ENCODE measurements at regions not wholly inside any gene's neighbourhood (a gene's known extent, or its start where the extent isn't known, plus 50 kb on each side); places are given as distances from the start of the nearest gene placed in this dataset.

DNA sequence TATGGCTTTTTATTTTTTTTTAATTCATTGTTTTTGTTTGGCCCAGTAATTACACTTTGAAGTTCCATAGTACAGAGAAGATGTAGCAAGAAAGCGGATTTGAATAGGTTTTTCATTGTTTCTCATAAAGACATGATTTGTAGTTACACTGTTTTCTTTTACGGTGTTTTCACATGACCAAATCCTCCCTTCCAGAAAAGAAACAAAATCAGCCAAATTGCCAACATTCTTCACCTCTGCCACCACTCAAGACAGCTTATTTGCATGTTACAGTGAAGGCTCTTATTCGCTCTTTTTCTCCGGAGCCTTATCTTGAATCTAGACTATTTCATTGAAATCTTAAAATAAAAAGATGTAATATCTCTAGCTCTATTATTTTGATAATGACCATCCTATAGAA, 50.9 kb upstream of the KCNH5 start:
- Histone ChIP-seq H3K36me3 (ENCODE audit: control insufficient read depth, insufficient read depth, low read length) (no peaks in the 10 kb centered on the region), H3K4me2 (ENCODE audit: low read length) (peak overlapping the region; percentile 25), H3K27ac (no peak overlapping the region), H3K79me2 (no peaks in the 10 kb centered on the region), H2AFZ (no peak overlapping the region), H3K4me1 (no peaks in the 10 kb centered on the region), H3K27me3 (ENCODE audit: control insufficient read depth, insufficient read depth, low read length) (no peaks in the 10 kb centered on the region), H3K9ac (no peak overlapping the region), H3K4me3 (ENCODE audit: low read depth, low read length) (no peak overlapping the region), H3K9me3 (ENCODE audit: control insufficient read depth, low read length) (no peaks in the 10 kb centered on the region)
- TF ChIP-seq, protein P1, sequence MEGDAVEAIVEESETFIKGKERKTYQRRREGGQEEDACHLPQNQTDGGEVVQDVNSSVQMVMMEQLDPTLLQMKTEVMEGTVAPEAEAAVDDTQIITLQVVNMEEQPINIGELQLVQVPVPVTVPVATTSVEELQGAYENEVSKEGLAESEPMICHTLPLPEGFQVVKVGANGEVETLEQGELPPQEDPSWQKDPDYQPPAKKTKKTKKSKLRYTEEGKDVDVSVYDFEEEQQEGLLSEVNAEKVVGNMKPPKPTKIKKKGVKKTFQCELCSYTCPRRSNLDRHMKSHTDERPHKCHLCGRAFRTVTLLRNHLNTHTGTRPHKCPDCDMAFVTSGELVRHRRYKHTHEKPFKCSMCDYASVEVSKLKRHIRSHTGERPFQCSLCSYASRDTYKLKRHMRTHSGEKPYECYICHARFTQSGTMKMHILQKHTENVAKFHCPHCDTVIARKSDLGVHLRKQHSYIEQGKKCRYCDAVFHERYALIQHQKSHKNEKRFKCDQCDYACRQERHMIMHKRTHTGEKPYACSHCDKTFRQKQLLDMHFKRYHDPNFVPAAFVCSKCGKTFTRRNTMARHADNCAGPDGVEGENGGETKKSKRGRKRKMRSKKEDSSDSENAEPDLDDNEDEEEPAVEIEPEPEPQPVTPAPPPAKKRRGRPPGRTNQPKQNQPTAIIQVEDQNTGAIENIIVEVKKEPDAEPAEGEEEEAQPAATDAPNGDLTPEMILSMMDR (IDR thresholded peaks at IDR 0.05) = no peak

All from parathyroid adenoma (tissue), 2 donors.